ENCODE measurements at regions not wholly inside any gene's neighbourhood (a gene's known extent, or its start where the extent isn't known, plus 50 kb on each side); places are given as distances from the start of the nearest gene placed in this dataset.

DNA sequence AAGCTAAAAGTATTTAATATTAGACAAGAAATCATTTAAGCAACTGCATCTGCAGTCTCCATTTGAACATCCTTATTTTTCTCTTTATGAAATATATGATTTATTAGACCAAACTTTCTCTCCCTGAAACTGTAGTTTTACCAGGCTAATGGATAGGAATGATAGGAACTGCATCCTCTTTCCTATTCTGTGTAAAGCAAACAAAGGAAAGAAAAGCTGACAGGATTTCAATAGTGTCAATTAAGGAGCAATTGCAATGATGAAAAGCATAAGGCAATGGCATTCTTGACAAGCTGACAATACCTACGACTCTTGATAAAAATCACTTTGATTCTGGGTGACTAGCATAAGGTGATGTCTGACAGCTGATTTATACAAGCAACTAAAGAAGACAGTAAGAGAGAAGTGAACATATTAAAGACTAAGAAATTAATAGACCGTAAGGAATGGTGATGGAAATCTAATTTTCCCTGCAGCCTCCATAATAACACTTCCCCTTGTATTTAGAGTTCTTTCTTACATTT lies 502.5 kb downstream of the TECRL start:
- no peaks in the 10 kb centered on the region for H3K36me3 ChIP-seq (ENCODE audit: control insufficient read depth in 2 of 3, insufficient read depth in 3 of 3, low read length in 3 of 3)
- H3K27me3 ChIP-seq (ENCODE audit: control insufficient read depth, insufficient read depth, low read length) = no peaks in the 10 kb centered on the region
- no peak for DNase-seq
- H3K9me3 ChIP-seq (ENCODE audit: control insufficient read depth in 2 of 3, insufficient read depth in 1 of 3, low read length in 3 of 3) = no peaks in the 10 kb centered on the region
- H3K4me1 ChIP-seq (ENCODE audit: control insufficient read depth in 2 of 3, insufficient read depth in 2 of 3, low read depth in 1 of 3, low read length in 3 of 3) = no peaks in the 10 kb centered on the region
- no peak for FAIRE-seq
- intact Hi-C loops (cut with DNase I) = no loop called here
- no peak overlapping the region for H3K4me3 ChIP-seq (ENCODE audit: low read length in 3 of 3)
- TF ChIP-seq, protein P1, sequence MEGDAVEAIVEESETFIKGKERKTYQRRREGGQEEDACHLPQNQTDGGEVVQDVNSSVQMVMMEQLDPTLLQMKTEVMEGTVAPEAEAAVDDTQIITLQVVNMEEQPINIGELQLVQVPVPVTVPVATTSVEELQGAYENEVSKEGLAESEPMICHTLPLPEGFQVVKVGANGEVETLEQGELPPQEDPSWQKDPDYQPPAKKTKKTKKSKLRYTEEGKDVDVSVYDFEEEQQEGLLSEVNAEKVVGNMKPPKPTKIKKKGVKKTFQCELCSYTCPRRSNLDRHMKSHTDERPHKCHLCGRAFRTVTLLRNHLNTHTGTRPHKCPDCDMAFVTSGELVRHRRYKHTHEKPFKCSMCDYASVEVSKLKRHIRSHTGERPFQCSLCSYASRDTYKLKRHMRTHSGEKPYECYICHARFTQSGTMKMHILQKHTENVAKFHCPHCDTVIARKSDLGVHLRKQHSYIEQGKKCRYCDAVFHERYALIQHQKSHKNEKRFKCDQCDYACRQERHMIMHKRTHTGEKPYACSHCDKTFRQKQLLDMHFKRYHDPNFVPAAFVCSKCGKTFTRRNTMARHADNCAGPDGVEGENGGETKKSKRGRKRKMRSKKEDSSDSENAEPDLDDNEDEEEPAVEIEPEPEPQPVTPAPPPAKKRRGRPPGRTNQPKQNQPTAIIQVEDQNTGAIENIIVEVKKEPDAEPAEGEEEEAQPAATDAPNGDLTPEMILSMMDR (IDR thresholded peaks at IDR 0.05; ENCODE audit: borderline replicate concordance, extremely low read depth, insufficient read depth) = no peak
- H3K9ac ChIP-seq (ENCODE audit: low read length in 3 of 3) = no peak overlapping the region
- H3K27ac ChIP-seq (ENCODE audit: low read depth in 2 of 2, low read length in 2 of 2) = no peak overlapping the region

DNA sequence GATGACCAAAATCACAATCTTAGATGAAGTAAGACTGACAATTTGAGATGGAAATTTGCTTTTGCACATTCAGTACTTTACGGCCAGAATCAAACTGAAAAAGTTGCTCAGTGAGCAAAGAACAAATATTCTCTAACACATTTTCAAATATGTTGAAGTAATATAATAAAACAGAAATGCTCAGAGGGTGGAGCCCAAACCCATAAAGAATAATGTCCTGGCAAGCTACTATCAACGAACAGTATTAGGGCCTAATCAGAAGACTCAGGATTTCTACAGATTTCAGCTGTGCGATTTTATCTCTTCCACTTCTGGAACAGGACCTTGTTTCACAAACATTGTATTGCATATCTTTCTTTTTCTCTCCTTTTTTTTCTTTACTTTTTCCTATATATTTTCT lies 505.0 kb downstream of the TECRL start:
- Histone ChIP-seq H3K27me3 (ENCODE audit: control insufficient read depth, insufficient read depth, low read length) (no peaks in the 10 kb centered on the region), H3K27ac (ENCODE audit: low read depth in 2 of 2, low read length in 2 of 2) (no peak overlapping the region), H3K36me3 (ENCODE audit: control insufficient read depth in 2 of 3, insufficient read depth in 3 of 3, low read length in 3 of 3) (no peaks in the 10 kb centered on the region), H3K9ac (ENCODE audit: low read length in 3 of 3) (no peak overlapping the region), H3K4me1 (ENCODE audit: control insufficient read depth in 2 of 3, insufficient read depth in 2 of 3, low read depth in 1 of 3, low read length in 3 of 3) (no peaks in the 10 kb centered on the region), H3K4me3 (ENCODE audit: low read length in 3 of 3) (no peak overlapping the region), H3K9me3 (ENCODE audit: control insufficient read depth in 2 of 3, insufficient read depth in 1 of 3, low read length in 3 of 3) (no peaks in the 10 kb centered on the region)
- no peak for FAIRE-seq
- DNase-seq = no peak
- TF ChIP-seq, protein P1 (IDR thresholded peaks at IDR 0.05; ENCODE audit: borderline replicate concordance, extremely low read depth, insufficient read depth) = no peak
- intact Hi-C loops (cut with DNase I) = no loop called here

DNA sequence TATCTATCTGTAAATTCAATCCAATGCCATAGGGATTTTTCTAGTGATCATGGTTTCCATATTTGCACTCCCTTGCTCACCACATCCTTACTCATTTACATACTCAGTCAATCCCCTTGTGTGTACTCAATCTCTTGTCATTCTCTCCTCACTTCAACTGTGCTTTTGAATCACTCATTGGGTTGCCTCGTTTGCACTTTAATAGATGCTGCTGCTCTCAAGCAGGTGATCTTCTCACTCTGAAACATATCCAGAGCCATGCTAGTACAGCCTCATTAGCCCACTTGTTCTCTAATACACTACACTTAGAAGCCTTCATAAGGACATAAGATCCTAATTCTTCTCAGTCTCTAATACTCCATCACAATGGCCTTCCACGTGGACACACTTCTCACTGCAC lies 507.9 kb downstream of the TECRL start:
- TF ChIP-seq, protein P1 (IDR thresholded peaks at IDR 0.05; ENCODE audit: borderline replicate concordance, extremely low read depth, insufficient read depth) = no peak
- FAIRE-seq = no peak
- intact Hi-C loops (cut with DNase I) = no loop called here
- no peak for DNase-seq
- H3K9ac ChIP-seq (ENCODE audit: low read length in 3 of 3) = no peak overlapping the region
- no peaks in the 10 kb centered on the region for H3K36me3 ChIP-seq (ENCODE audit: control insufficient read depth in 2 of 3, insufficient read depth in 3 of 3, low read length in 3 of 3)
- H3K9me3 ChIP-seq (ENCODE audit: control insufficient read depth in 2 of 3, insufficient read depth in 1 of 3, low read length in 3 of 3) = no peaks in the 10 kb centered on the region
- no peaks in the 10 kb centered on the region for H3K27me3 ChIP-seq (ENCODE audit: control insufficient read depth, insufficient read depth, low read length)
- H3K4me1 ChIP-seq (ENCODE audit: control insufficient read depth in 2 of 3, insufficient read depth in 2 of 3, low read depth in 1 of 3, low read length in 3 of 3) = no peaks in the 10 kb centered on the region
- H3K4me3 ChIP-seq (ENCODE audit: low read length in 3 of 3) = no peak overlapping the region
- H3K27ac ChIP-seq (ENCODE audit: low read depth in 2 of 2, low read length in 2 of 2) = no peak overlapping the region

DNA sequence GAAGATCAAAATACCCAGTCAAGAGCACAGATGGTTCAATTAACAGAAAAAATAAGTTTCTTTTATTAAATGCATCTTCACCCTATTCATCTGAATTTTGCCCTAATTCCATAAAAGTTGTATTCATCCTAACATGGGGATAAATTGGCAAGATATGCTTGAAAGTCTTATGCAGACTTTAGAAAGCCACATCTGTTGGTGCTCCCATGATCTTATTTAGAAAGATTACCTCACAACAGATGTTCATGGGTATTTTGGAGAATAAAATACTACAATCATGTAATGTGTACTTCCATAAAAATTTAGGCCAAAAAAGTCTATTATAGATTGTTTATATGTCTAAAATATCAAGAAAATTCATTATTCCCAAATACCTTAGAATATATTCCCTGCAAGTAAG lies 510.3 kb downstream of the TECRL start:
- Histone ChIP-seq H3K9ac (ENCODE audit: low read length in 3 of 3) (no peak overlapping the region), H3K36me3 (ENCODE audit: control insufficient read depth in 2 of 3, insufficient read depth in 3 of 3, low read length in 3 of 3) (no peaks in the 10 kb centered on the region), H3K27ac (ENCODE audit: low read depth in 2 of 2, low read length in 2 of 2) (no peak overlapping the region), H3K27me3 (ENCODE audit: control insufficient read depth, insufficient read depth, low read length) (no peaks in the 10 kb centered on the region), H3K4me1 (ENCODE audit: control insufficient read depth in 2 of 3, insufficient read depth in 2 of 3, low read depth in 1 of 3, low read length in 3 of 3) (no peaks in the 10 kb centered on the region), H3K9me3 (ENCODE audit: control insufficient read depth in 2 of 3, insufficient read depth in 1 of 3, low read length in 3 of 3) (no peaks in the 10 kb centered on the region), H3K4me3 (ENCODE audit: low read length in 3 of 3) (no peak overlapping the region)
- intact Hi-C loops (cut with DNase I) = no loop called here
- DNase-seq (no peak), FAIRE-seq (no peak)
- TF ChIP-seq, protein P1 (IDR thresholded peaks at IDR 0.05; ENCODE audit: borderline replicate concordance, extremely low read depth, insufficient read depth) = no peak
